A549 (cell line): ENCODE measurements at regions not wholly inside any gene's neighbourhood (a gene's known extent, or its start where the extent isn't known, plus 50 kb on each side); places are given as distances from the start of the nearest gene placed in this dataset.

Experiments
- BHLHE40 ChIP-seq: IDR thresholded peaks from 2 replicates; pipeline ENCODE4 v1.6.1; 2012; ENCODE audit warnings: low read depth, low read length, inconsistent platforms
- HOXA7 ChIP-seq: fragments of 250-450 bp; sonication (Bioruptor Pico); IDR thresholded peaks from 2 replicates; pipeline ENCODE4 v1.5.0; 2020; ENCODE audit warnings: mild to moderate bottlenecking, moderate library complexity
- HOXB5 ChIP-seq: fragments of 250-450 bp; sonication (Bioruptor Pico); IDR thresholded peaks from 2 replicates; pipeline ENCODE4 v1.5.0; 2020; ENCODE audit warnings: mild to moderate bottlenecking, moderate library complexity
- JUN ChIP-seq, 2 experiments: fragments of >200 bp; sonication (Bioruptor Twin); formaldehyde crosslinking; IDR thresholded peaks; 2 replicates in 1 of 2; 3 replicates in 1 of 2; pipeline ENCODE4 v1.6.1; 2016 to 2017
- REST ChIP-seq: fragments of 200-600 bp; sonication (generic); IDR thresholded peaks from 2 replicates; pipeline ENCODE4 v1.6.1; 2016; ENCODE audit warnings: antibody characterized with exemption, mild to moderate bottlenecking, moderate library complexity
- TF ChIP-seq, protein P1 (sequence below): fragments of >200 bp; sonication (Bioruptor Twin); formaldehyde crosslinking; IDR thresholded peaks from 3 replicates; pipeline ENCODE4 v1.5.1; 2016
- TF ChIP-seq, protein P2 (sequence below): fragments of 450-650 bp; IDR thresholded peaks from 2 replicates; pipeline ENCODE4 v1.6.1; 2014; ENCODE audit warnings: antibody characterized with exemption

GRCh38 chr5:56461584-56461983 lies 228.5 kb upstream of the ANKRD55 start:
- TF ChIP-seq HOXA7 (no peak), BHLHE40 (no peak), REST (no peak), JUN (IDR thresholded peaks at IDR 0.05) (no peak), HOXB5 (no peak)
- TF ChIP-seq, protein P1, sequence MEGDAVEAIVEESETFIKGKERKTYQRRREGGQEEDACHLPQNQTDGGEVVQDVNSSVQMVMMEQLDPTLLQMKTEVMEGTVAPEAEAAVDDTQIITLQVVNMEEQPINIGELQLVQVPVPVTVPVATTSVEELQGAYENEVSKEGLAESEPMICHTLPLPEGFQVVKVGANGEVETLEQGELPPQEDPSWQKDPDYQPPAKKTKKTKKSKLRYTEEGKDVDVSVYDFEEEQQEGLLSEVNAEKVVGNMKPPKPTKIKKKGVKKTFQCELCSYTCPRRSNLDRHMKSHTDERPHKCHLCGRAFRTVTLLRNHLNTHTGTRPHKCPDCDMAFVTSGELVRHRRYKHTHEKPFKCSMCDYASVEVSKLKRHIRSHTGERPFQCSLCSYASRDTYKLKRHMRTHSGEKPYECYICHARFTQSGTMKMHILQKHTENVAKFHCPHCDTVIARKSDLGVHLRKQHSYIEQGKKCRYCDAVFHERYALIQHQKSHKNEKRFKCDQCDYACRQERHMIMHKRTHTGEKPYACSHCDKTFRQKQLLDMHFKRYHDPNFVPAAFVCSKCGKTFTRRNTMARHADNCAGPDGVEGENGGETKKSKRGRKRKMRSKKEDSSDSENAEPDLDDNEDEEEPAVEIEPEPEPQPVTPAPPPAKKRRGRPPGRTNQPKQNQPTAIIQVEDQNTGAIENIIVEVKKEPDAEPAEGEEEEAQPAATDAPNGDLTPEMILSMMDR: no peak
- TF ChIP-seq, protein P2, sequence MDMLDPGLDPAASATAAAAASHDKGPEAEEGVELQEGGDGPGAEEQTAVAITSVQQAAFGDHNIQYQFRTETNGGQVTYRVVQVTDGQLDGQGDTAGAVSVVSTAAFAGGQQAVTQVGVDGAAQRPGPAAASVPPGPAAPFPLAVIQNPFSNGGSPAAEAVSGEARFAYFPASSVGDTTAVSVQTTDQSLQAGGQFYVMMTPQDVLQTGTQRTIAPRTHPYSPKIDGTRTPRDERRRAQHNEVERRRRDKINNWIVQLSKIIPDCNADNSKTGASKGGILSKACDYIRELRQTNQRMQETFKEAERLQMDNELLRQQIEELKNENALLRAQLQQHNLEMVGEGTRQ: no peak
